ENCODE measurements at regions not wholly inside any gene's neighbourhood (a gene's known extent, or its start where the extent isn't known, plus 50 kb on each side); places are given as distances from the start of the nearest gene placed in this dataset.

DNA sequence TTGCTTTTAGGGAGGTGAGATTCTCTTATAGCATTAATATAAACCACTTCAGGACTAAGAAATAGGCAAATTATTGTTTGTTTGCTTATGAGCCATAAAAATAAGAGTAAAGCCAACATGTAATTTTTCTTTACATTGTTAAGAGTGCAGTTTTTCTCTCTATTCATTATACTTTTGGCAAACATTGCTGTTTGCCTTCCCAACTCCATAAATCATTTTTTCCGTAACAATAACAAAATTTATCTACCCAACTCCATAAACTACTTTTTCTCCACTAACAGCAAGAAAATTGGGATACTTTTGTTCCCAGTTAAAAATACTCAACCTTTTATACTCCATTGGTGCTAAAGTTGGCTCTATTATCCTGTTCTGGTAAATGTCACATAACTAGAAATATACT lies 229.7 kb upstream of the GPRIN3 start:
- no peak overlapping the region for H2BK12ac ChIP-seq (ENCODE audit: insufficient read length, low read depth, low read length)
- H3K27me3 ChIP-seq (ENCODE audit: insufficient read depth, low read length): no peaks in the 10 kb centered on the region
- H2BK15ac ChIP-seq (ENCODE audit: low read depth, low read length): no peak overlapping the region
- Mint-ChIP-seq H3K36me3 (ENCODE audit: insufficient read depth in 1 of 3, low read depth in 3 of 3) (no peaks in the 10 kb centered on the region), H3K4me3 (no peak overlapping the region), H3K27me3 (ENCODE audit: low read depth) (no peaks in the 10 kb centered on the region), H3K4me1 (peaks cover 11 to 15% of the 10 kb centered on the region in 2 experiments), H3K27ac (no peak overlapping the region), H3K9me3 (no peaks in the 10 kb centered on the region; a peak in 1 of 5 replicates)
- no peak overlapping the region for H3K18ac ChIP-seq (ENCODE audit: insufficient read length, low read depth, low read length)
- H3K79me1 ChIP-seq (ENCODE audit: insufficient read depth, low read depth, low read length, poor library complexity, severe bottlenecking): no peaks in the 10 kb centered on the region
- no peak overlapping the region for H3K56ac ChIP-seq (ENCODE audit: insufficient read length, low read depth, low read length)
- 100% methylated on average over 1 of the region's 1 CpG for WGBS (ENCODE audit: extremely low coverage, insufficient read length, low lambda C conversion rate)
- H3K23me2 ChIP-seq (ENCODE audit: insufficient read length, low read depth, low read length, poor library complexity, severe bottlenecking): no peaks in the 10 kb centered on the region
- H2BK20ac ChIP-seq (ENCODE audit: low read depth, low read length, poor library complexity, severe bottlenecking): no peak overlapping the region
- H3K14ac ChIP-seq (ENCODE audit: insufficient read depth, low read length): no peak overlapping the region
- no peak overlapping the region for H3K27ac ChIP-seq (ENCODE audit: insufficient read length, low read depth, low read length)
- H2BK5ac ChIP-seq (ENCODE audit: insufficient read length, low read length): no peak overlapping the region
- H3T11ph ChIP-seq (ENCODE audit: low read length): no peak overlapping the region
- H4K91ac ChIP-seq (ENCODE audit: insufficient read length, low read depth, low read length): no peak overlapping the region
- H3K9ac ChIP-seq (ENCODE audit: extremely low read depth, insufficient read length, low read length): no peak overlapping the region
- H3K4me1 ChIP-seq (ENCODE audit: insufficient read depth, low read length): no peaks in the 10 kb centered on the region; the same call in 1 of the 2 replicates
- no peaks in the 10 kb centered on the region for H4K20me1 ChIP-seq (ENCODE audit: control insufficient read depth, insufficient read depth, insufficient read length)
- H2BK120ac ChIP-seq (ENCODE audit: low read depth, low read length, poor library complexity, severe bottlenecking): no peak overlapping the region
- H4K8ac ChIP-seq (replicated peaks; ENCODE audit: insufficient read length, low read depth, low read length): no peak overlapping the region
- H3K4ac ChIP-seq (ENCODE audit: low read depth, low read length): no peak overlapping the region
- H2AFZ ChIP-seq (ENCODE audit: low read length): no peak overlapping the region
- H3K79me2 ChIP-seq (ENCODE audit: insufficient read depth, low read length): no peaks in the 10 kb centered on the region
- no peak overlapping the region for H3K4me2 ChIP-seq (ENCODE audit: insufficient read depth, insufficient read length, low read length)
- H2AK5ac ChIP-seq (ENCODE audit: insufficient read length, low read length): no peak overlapping the region
- no peaks in the 10 kb centered on the region for H3K9me3 ChIP-seq (ENCODE audit: control insufficient read depth, low read depth, low read length)
- H4K5ac ChIP-seq (ENCODE audit: insufficient read length, low read depth, low read length): no peak overlapping the region
- DNase-seq: no peak
- TF ChIP-seq, protein P1, sequence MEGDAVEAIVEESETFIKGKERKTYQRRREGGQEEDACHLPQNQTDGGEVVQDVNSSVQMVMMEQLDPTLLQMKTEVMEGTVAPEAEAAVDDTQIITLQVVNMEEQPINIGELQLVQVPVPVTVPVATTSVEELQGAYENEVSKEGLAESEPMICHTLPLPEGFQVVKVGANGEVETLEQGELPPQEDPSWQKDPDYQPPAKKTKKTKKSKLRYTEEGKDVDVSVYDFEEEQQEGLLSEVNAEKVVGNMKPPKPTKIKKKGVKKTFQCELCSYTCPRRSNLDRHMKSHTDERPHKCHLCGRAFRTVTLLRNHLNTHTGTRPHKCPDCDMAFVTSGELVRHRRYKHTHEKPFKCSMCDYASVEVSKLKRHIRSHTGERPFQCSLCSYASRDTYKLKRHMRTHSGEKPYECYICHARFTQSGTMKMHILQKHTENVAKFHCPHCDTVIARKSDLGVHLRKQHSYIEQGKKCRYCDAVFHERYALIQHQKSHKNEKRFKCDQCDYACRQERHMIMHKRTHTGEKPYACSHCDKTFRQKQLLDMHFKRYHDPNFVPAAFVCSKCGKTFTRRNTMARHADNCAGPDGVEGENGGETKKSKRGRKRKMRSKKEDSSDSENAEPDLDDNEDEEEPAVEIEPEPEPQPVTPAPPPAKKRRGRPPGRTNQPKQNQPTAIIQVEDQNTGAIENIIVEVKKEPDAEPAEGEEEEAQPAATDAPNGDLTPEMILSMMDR (conservative IDR thresholded peaks at IDR 0.05): no peak
- H3K23ac ChIP-seq (ENCODE audit: insufficient read length, low read depth, low read length): no peak overlapping the region

Measured in H9 (cell line).